HCT116 (cell line): ENCODE measurements at regions not wholly inside any gene's neighbourhood (a gene's known extent, or its start where the extent isn't known, plus 50 kb on each side); places are given as distances from the start of the nearest gene placed in this dataset.

Source experiments
- ATAC-seq: fragments of 200-7000 bp; cut with Tn5 transposase; 2 replicates; pipeline ENCODE4 v1.9.1; 2020; ENCODE audit warnings: mild to moderate bottlenecking, moderate library complexity
- BruUV-seq: library from RNA; stranded (reverse); fragments of 400-500 nt; replicated peaks from 2 replicates; lab custom pipeline; 2021; lab: Mats Ljungman, UMichigan
- CTCF ChIA-PET: fragments of 300-600 bp; sonication (Branson Sonifier 250); formaldehyde crosslinking; loops from one replicate; lab custom pipeline; 2021; ENCODE audit warnings: antibody characterized with exemption; lab: Charles Lee
- POLR2A ChIA-PET: fragments of 300-600, 350-600 bp; sonication (Branson Sonifier 250); formaldehyde crosslinking; loops from one replicate; lab custom pipeline; 2021; ENCODE audit warnings: antibody characterized with exemption; lab: Charles Lee
- RAD21 ChIA-PET, 2 experiments: fragments of 300-600 bp; sonication (Branson Sonifier 250); formaldehyde crosslinking; loops; one replicate each; lab custom pipeline; 2023; ENCODE audit warnings: low total read pairs in 2 of 2; ENCODE audit not compliant: uncharacterized antibody in 2 of 2, unreplicated experiment in 2 of 2, low non-redundant PET in 1 of 2; lab: Charles Lee
- DNase-seq: peaks from one replicate; pipeline ENCODE4 v3.0.0-alpha.2; 2010; ENCODE audit warnings: low read depth, low spot score
- H2AFZ ChIP-seq: fragments of 200-600 bp; shearing (Covaris generic), sonication (generic); 2 replicates; pipeline ENCODE4 v1.6.1; 2017; ENCODE audit warnings: low read depth, mixed run types, mixed read lengths, antibody characterized with exemption, low read length; ENCODE audit not compliant: poor library complexity, severe bottlenecking
- H3K27ac ChIP-seq: 2 replicates; pipeline ENCODE4 v1.5.1; 2012; ENCODE audit warnings: low read depth, low read length
- H3K27me3 ChIP-seq: fragments of 200-600 bp; sonication (generic); 2 replicates; pipeline ENCODE4 v1.6.1; 2016; ENCODE audit warnings: mixed run types, low read length, mixed read lengths; ENCODE audit not compliant: insufficient read depth
- H3K36me3 ChIP-seq, 2 experiments: fragments of 200-500 bp in 1 of 2; fragments of 200-600 bp in 1 of 2; sonication (Bioruptor generic) in 1 of 2; sonication (generic) in 1 of 2; 2 replicates each; pipeline versions ENCODE4 v1.5.1 to v1.6.1; 2014 to 2016; ENCODE audit warnings: low read length in 2 of 2, inconsistent platforms in 1 of 2, mixed read lengths in 1 of 2, mixed run types in 1 of 2; ENCODE audit not compliant: insufficient read depth in 2 of 2, control insufficient read depth in 1 of 2
- H3K4me1 ChIP-seq, 2 experiments: fragments of 200-600 bp in 1 of 2; sonication (generic) in 1 of 2; 2 replicates each; pipeline versions ENCODE4 v1.5.1 to v1.6.1; 2012 to 2017; ENCODE audit warnings: low read length in 2 of 2, inconsistent platforms in 1 of 2, mild to moderate bottlenecking in 1 of 2, mixed read lengths in 1 of 2, mixed run types in 1 of 2, moderate library complexity in 1 of 2; ENCODE audit not compliant: insufficient read depth in 2 of 2, control insufficient read depth in 1 of 2
- H3K4me2 ChIP-seq: fragments of 200-600 bp; sonication (generic); 2 replicates; pipeline ENCODE4 v1.6.1; 2017; ENCODE audit warnings: mixed run types, low read length, mixed read lengths
- H3K4me3 ChIP-seq, 2 experiments: fragments of 200-600 bp in 1 of 2; sonication (generic) in 1 of 2; replicated peaks in 1 of 2; 2 replicates each; pipeline ENCODE4 v1.5.1; 2011 to 2016; ENCODE audit warnings: low read length in 2 of 2, control low read depth in 1 of 2, low read depth in 1 of 2, mild to moderate bottlenecking in 1 of 2, mixed read lengths in 1 of 2, mixed run types in 1 of 2
- H3K79me2 ChIP-seq: fragments of 200-600 bp; sonication (generic); 2 replicates; pipeline ENCODE4 v1.6.1; 2017; ENCODE audit warnings: mild to moderate bottlenecking, mixed run types, low read length, moderate library complexity, mixed read lengths; ENCODE audit not compliant: insufficient read depth
- H3K9ac ChIP-seq: fragments of 200-600 bp; sonication (generic); 2 replicates; pipeline ENCODE4 v1.6.1; 2016; ENCODE audit warnings: low read length, mixed read lengths
- H3K9me2 ChIP-seq: fragments of 200-600 bp; sonication (generic), shearing (Covaris generic); 2 replicates; pipeline ENCODE4 v1.6.1; 2017; ENCODE audit warnings: mixed run types, mild to moderate bottlenecking, moderate library complexity; ENCODE audit not compliant: insufficient read depth
- H3K9me3 ChIP-seq, 2 experiments: fragments of 200-500 bp in 1 of 2; fragments of 200-600 bp in 1 of 2; sonication (Bioruptor generic) in 1 of 2; sonication (generic) in 1 of 2; 2 replicates each; pipeline ENCODE4 v1.6.1; 2014 to 2017; ENCODE audit warnings: low read length in 2 of 2, mixed read lengths in 2 of 2, inconsistent platforms in 1 of 2, low read depth in 1 of 2, mild to moderate bottlenecking in 1 of 2, mixed run types in 1 of 2, moderate library complexity in 1 of 2; ENCODE audit not compliant: control insufficient read depth in 1 of 2, insufficient read depth in 1 of 2
- H4K20me1 ChIP-seq: fragments of 200-600 bp; sonication (generic), shearing (Covaris generic); 2 replicates; pipeline ENCODE4 v1.6.1; 2017; ENCODE audit warnings: mixed run types, mild to moderate bottlenecking, moderate library complexity; ENCODE audit not compliant: insufficient read depth
- ATF3 ChIP-seq: IDR thresholded peaks from 2 replicates; pipeline ENCODE4 v1.6.1; 2012
- EZH2 ChIP-seq: fragments of 200-600 bp; sonication (generic); IDR thresholded peaks from 2 replicates; pipeline ENCODE4 v1.6.1; 2017; ENCODE audit warnings: antibody characterized with exemption, mixed run types
- EZH2phosphoT487 ChIP-seq: fragments of 200-600 bp; IDR thresholded peaks from 2 replicates; pipeline ENCODE4 v1.6.1; 2018; ENCODE audit warnings: antibody characterized with exemption, borderline replicate concordance
- FOSL1 ChIP-seq: IDR thresholded peaks from 2 replicates; pipeline ENCODE4 v1.6.1; 2012; ENCODE audit warnings: low read depth
- POLR2AphosphoS5 ChIP-seq: IDR thresholded peaks from 2 replicates; pipeline ENCODE4 v1.6.1; 2011; ENCODE audit warnings: mild to moderate bottlenecking, low read depth, low read length, moderate library complexity
- REST ChIP-seq: IDR thresholded peaks from 2 replicates; pipeline ENCODE4 v1.6.1; 2012; ENCODE audit warnings: low read depth
- ZFX ChIP-seq: fragments of 450-650 bp; IDR thresholded peaks from 2 replicates; pipeline ENCODE4 v1.6.1; 2017
- intact Hi-C: fragments of 100-400 bp; cut with micrococcal nuclease; formaldehyde crosslinking; loops from 2 replicates; pipeline ENCODE4 v1.10.0; 2022

- ChIA-PET CTCF (no interaction called here), POLR2A (no interaction called here)
These were observed 156.7 kb upstream of the PFKP start for GRCh38 chr10:2910656-2911055.

More at GRCh38 chr10:2910656-2911055, 156.7 kb upstream of the PFKP start:
- no peak for DNase-seq
- no TSS peak for BruUV-seq
- Histone ChIP-seq H3K36me3 (no peaks in the 10 kb centered on the region), H3K27me3 (peaks cover 29% of the 10 kb centered on the region; the same call in 1 of the 2 replicates), H3K79me2 (no peaks in the 10 kb centered on the region), H3K4me1 (no peaks in the 10 kb centered on the region), H3K9ac (no peak overlapping the region), H3K4me2 (no peak overlapping the region), H3K9me2 (no peaks in the 10 kb centered on the region), H3K27ac (no peak overlapping the region), H2AFZ (no peak overlapping the region), H4K20me1 (no peaks in the 10 kb centered on the region), H3K9me3 (no peaks in the 10 kb centered on the region), H3K4me3 (no peak overlapping the region)
- intact Hi-C loops, result no loop called here
- no peak for TF ChIP-seq EZH2
- TF ChIP-seq FOSL1, result no peak
- TF ChIP-seq ZFX, result no peak
- no peak for TF ChIP-seq ATF3
- no peak for TF ChIP-seq EZH2phosphoT487
- no peak for TF ChIP-seq POLR2AphosphoS5
- no peak for TF ChIP-seq REST
- ATAC-seq, result no peak
- RAD21 ChIA-PET, result no interaction called here
